GM12875 (cell line): ENCODE measurements at regions not wholly inside any gene's neighbourhood (a gene's known extent, or its start where the extent isn't known, plus 50 kb on each side); places are given as distances from the start of the nearest gene placed in this dataset.

Experiments
- H3K4me3 ChIP-seq: one replicate; pipeline ENCODE4 v1.5.1; 2011; ENCODE audit warnings: low read depth, low read length, control low read depth
- CTCF ChIP-seq: IDR thresholded peaks from 2 replicates; pipeline ENCODE4 v1.5.1; 2011; ENCODE audit warnings: low read depth, mild to moderate bottlenecking, control low read depth, inconsistent platforms, low read length, moderate library complexity, borderline replicate concordance; ENCODE audit not compliant: insufficient read depth

- no peak for TF ChIP-seq CTCF
- H3K4me3 ChIP-seq, result no peak overlapping the region
Measured at GRCh38 chr17:77657839-77658238, 300.7 kb upstream of the TNRC6C start.

GRCh38 chr17:77660524-77660923 is 298.0 kb upstream of the TNRC6C start:
- no peak for TF ChIP-seq CTCF
- H3K4me3 ChIP-seq, result no peak overlapping the region

GRCh38 chr17:77662833-77663232 is 295.7 kb upstream of the TNRC6C start:
- no peak overlapping the region for H3K4me3 ChIP-seq
- no peak for TF ChIP-seq CTCF

- TF ChIP-seq CTCF, result no peak
- H3K4me3 ChIP-seq, result no peak overlapping the region
Measured at GRCh38 chr17:77664097-77664729, 294.3 kb upstream of the TNRC6C start.

GRCh38 chr17:77665833-77666232 is 292.7 kb upstream of the TNRC6C start:
- no peak for TF ChIP-seq CTCF
- H3K4me3 ChIP-seq, result no peak overlapping the region

- TF ChIP-seq CTCF, result no peak
- no peak overlapping the region for H3K4me3 ChIP-seq
Measured at GRCh38 chr17:77666462-77666861, 292.0 kb upstream of the TNRC6C start.

GRCh38 chr17:77666881-77667395 is 291.6 kb upstream of the TNRC6C start:
- TF ChIP-seq CTCF, result no peak
- H3K4me3 ChIP-seq, result no peak overlapping the region
